Lung microvascular endothelial cell (primary cell): ENCODE measurements at regions not wholly inside any gene's neighbourhood (a gene's known extent, or its start where the extent isn't known, plus 50 kb on each side); places are given as distances from the start of the nearest gene placed in this dataset.

Experiments used
- DNase-seq, 2 donors: peaks; one replicate each; pipeline versions ENCODE4 v3.0.0 to v3.0.0-alpha.2; 2010; ENCODE audit warnings: low read depth in 2 of 2

- no peak for DNase-seq
Measured at GRCh38 chr2:234438305-234438977, 58.4 kb downstream of the ARL4C start.

- DNase-seq: peak; percentile 28 to 36
Measured at GRCh38 chr2:234437642-234438304, 59.1 kb downstream of the ARL4C start.

GRCh38 chr2:234436482-234436837, 60.4 kb downstream of the ARL4C start:
- DNase-seq: no peak

- peak; percentile 38 to 63 for DNase-seq
Measured at GRCh38 chr2:234435836-234436481, 60.9 kb downstream of the ARL4C start.

GRCh38 chr2:234433201-234433600, 63.7 kb downstream of the ARL4C start:
- DNase-seq: no peak

- DNase-seq: no peak
Measured at GRCh38 chr2:234430871-234431270, 66.0 kb downstream of the ARL4C start.

GRCh38 chr2:234429265-234429664, 67.6 kb downstream of the ARL4C start:
- DNase-seq: no peak

- DNase-seq: peak; percentile 71 to 85
Measured at GRCh38 chr2:234427081-234428061, 69.5 kb downstream of the ARL4C start.

- DNase-seq: no peak
Measured at GRCh38 chr2:234426616-234427015, 70.3 kb downstream of the ARL4C start.

- no peak for DNase-seq
Measured at GRCh38 chr2:234425639-234426603, 71.0 kb downstream of the ARL4C start.

- no peak for DNase-seq
Measured at GRCh38 chr2:234423884-234424283, 73.0 kb downstream of the ARL4C start.

- DNase-seq: no peak
Measured at GRCh38 chr2:234422981-234423431, 73.9 kb downstream of the ARL4C start.

- peak; percentile 79 to 91 for DNase-seq
Measured at GRCh38 chr2:234422273-234422732, 74.6 kb downstream of the ARL4C start.

- DNase-seq: peak; percentile 22 to 63
Measured at GRCh38 chr2:234420408-234420807, 76.5 kb downstream of the ARL4C start.

- DNase-seq: no peak
Measured at GRCh38 chr2:234419726-234420125, 77.2 kb downstream of the ARL4C start.

- DNase-seq: no peak
Measured at GRCh38 chr2:234415706-234416105, 81.2 kb downstream of the ARL4C start.

- no peak for DNase-seq
Measured at GRCh38 chr2:234414596-234414995, 82.3 kb downstream of the ARL4C start.

GRCh38 chr2:234412726-234413125, 84.2 kb downstream of the ARL4C start:
- DNase-seq: peak in 1 of 2 donors; percentile 55

- DNase-seq: no peak
Measured at GRCh38 chr2:234411793-234412192, 85.1 kb downstream of the ARL4C start.

- no peak for DNase-seq
Measured at GRCh38 chr2:234410526-234410925, 86.4 kb downstream of the ARL4C start.
